AML-193 (cell line): ENCODE measurements at regions not wholly inside any gene's neighbourhood (a gene's known extent, or its start where the extent isn't known, plus 50 kb on each side); places are given as distances from the start of the nearest gene placed in this dataset.

Source experiments
- DNase-seq, 2 experiments: peaks; one replicate each; lab custom pipeline; 2025; lab: John Stamatoyannopoulos, UW

- no peak for DNase-seq
Measured at GRCh38 chr9:23162789-23163188, 663.3 kb downstream of the ELAVL2 start.

DNA sequence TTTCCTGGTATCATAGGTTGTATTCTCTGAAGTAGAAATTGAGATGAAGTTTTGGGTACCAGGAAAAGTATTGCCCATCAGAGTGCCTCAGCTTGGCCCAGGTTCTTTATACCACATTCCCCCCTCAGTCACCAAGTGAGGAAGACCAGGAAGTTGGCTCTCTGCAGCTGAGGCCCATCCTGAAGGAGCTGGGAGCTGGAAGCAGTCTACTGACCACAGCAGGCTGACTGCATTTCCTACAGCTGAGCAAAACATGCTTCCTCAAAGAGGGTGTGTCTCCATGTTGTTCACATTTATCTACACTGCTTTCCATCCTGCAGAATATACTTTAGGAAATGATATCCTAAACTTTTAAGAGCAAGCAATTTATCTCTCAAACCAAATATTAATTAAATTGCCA lies 654.6 kb downstream of the ELAVL2 start:
- DNase-seq, result no peak

- no peak for DNase-seq
Measured at GRCh38 chr9:23172206-23172605, 653.8 kb downstream of the ELAVL2 start.

- DNase-seq, result no peak
Measured at GRCh38 chr9:23172979-23173637, 652.9 kb downstream of the ELAVL2 start.

- DNase-seq, result no peak
Measured at GRCh38 chr9:23194281-23194680, 631.8 kb downstream of the ELAVL2 start.

- DNase-seq, result no peak
Measured at GRCh38 chr9:23215688-23216087, 610.4 kb downstream of the ELAVL2 start.

DNA sequence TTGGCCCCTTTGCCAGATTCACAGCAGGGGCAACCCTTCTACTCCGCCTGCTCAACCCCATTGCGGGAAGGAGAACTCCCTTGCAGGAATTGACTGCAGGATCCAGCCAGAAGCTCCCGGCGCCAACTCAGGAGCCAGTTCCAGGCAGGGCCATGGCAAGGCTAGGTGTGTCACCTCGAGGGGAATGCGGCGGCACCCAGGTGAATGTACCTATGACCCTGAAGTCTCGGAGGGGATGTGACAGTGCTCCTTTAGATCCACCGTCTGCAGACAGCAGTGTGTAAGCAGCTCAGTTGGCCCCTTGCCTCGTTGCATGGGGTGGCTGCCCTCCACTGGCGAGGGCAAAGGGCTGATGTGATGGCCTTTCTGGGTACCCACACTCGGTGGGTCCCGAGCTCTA lies 606.6 kb downstream of the ELAVL2 start:
- DNase-seq, result no peak

GRCh38 chr9:23220171-23220570 lies 605.9 kb downstream of the ELAVL2 start:
- DNase-seq, result no peak

GRCh38 chr9:23220957-23221356 lies 605.1 kb downstream of the ELAVL2 start:
- no peak for DNase-seq

DNA sequence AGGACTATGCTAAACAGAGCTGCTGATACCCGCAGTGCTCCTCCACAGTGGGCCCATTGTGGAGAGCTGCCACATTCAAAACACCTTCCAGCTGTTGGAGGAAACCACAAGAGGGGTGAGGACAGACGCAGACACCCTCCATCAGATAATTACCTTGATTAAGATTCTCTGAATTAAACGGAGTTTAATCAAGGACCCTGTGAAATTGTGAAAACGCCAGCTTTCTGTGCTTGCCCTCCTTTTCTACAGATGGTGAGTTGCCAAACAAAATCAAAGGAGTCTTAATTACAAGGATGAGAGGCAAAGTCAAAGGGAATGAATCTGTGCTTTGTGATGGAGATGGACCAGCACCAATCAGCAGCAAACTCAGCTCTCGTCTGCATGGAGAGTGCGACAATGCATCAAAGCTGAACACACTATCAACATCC lies 596.1 kb downstream of the ELAVL2 start:
- DNase-seq, result no peak

DNA sequence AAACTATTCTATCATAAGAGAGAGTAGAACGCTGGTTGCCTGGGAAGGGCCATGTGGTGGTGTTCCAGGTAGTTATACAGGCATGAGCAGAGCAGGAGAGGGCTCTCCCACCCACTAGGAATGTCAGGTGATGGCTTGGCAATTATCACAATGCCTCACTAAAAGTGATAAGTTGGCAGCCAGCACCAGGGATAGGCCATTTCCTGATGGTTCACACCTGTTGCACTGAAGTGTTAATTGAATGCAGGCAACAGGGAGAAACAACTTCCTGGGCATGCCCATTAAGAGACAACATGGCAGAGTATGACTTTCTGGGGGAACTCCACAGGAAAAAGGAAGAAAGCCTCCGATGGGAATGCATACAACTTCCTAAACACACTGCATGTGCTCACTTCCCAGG lies 593.2 kb downstream of the ELAVL2 start:
- no peak for DNase-seq

DNA sequence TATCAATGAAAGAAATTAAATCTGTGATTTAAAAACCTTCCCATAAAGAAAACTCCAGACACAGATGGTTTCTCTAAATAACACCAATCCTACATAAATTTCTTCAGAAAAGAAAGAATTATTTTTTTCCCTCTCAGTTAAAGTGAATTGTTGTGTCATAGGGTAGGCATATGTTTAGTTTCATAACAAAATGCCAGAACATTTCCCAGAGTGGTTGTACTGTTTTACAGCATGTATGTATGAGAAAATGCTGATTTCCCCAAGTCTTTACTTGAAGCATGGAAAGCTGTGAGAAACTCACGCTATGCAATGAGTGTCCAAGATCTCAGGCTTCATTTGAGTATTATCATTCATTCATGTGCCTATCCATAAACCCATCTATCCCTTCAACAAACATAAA lies 582.5 kb downstream of the ELAVL2 start:
- DNase-seq, result no peak

DNA sequence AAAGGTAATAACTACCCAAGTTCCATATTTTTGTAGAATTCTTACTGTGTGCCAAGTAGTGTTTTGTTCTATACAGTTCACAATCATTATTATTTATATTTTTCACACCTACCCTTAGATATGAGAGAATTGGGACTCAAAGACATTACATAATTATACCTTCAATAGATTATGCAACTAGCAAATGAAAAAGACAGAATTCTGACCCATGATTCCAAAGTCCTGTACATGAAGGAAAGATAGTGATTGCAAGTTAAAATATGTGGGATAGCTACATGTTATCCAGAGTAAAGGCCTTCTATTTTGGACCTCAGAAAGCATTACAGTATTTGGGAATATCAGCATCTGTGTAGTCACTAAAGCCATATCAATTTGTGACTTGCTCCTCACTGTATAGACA lies 581.0 kb downstream of the ELAVL2 start:
- DNase-seq, result no peak

DNA sequence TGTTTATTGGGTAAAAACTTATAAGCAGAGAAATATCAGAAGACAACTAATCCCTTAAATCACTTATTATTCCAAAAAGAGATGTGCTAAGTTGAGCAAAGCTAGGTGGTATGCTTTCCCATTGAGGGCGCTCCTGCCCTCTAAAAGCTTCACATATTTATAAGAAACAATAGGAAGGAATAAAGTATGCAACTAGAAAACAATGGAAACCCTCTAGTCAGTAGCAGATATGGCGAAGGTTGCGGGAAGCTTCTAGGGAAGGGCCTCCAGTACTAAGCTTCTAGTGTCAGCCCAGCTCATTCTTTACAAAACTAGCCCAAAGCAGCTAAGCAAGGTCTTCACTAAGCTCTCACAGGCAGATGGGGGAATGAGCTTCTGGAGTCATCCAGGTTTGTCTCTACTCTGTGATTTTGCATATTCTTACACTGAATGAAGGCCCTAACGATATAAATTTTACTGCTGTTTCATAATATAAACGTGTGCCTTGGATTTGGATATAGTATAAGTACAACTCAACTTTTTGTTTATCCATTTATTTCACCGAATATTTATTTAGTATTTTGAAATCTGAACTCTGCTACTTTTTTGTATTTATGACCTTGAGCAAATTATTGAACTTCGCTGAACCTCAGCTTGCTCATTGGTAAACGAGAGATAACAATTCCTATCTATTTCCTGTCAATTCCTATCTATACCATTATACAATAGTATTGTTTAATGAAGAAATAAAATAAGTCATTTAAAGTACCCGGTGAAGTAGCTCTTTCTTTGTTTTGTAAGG lies 571.4 kb downstream of the ELAVL2 start:
- no peak for DNase-seq

DNA sequence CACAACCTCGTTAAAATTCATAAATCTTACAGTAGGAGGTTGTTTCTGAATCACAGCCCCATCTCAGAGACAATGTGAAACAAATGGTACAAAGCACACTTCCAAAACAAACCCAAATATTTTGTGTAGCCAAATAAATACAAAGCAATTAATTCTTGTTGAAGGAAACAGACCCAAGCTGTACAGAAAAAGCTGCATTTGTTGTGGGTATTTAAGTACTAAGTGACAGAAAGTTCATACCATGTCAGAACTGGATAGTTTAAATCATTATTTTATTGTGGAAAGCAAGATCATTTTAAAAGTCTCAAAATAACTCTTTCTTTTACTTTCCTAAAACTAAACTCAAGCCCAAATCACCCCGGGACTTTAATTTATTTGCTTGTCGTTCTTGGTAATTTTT lies 570.7 kb downstream of the ELAVL2 start:
- no peak for DNase-seq

DNA sequence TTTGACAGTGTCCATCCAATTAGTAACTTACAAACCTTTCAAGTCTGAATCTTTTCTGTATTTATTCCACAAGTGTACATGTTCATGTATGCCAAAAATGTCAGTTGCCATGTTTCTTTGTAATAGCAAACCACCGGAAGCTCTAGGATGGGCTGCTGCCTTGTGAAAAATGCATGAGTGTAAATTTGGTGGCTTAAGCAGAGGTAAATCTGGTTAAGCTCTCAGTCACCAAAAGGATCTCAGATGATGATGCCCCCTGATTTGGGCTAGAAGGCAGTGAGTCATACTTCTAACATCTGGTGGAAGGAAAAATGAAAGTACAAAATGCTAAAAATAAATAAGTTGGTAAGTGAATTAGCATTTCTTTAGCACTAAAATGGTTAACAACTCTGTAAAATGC lies 567.5 kb downstream of the ELAVL2 start:
- no peak for DNase-seq

DNA sequence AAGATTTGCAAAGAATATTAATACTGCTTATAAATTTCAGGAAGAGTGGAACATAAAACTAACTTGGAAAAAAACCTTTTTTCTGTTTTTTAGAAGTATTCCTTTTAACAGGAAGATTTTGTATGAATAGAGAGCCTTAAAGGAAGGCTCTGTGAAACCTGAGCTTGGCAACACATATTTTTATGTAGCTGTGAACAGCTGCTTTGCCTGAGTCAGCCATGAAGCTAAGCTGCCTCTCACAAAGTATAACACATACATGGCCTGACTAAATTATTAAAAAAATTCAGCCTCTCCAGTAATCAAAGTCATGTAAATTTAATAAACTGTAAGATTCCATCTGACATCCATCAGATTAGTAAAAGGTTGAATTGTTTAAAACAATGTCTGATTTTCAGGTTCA lies 547.5 kb downstream of the ELAVL2 start:
- DNase-seq, result no peak

- no peak for DNase-seq
Measured at GRCh38 chr9:23287390-23287789, 538.6 kb downstream of the ELAVL2 start.

GRCh38 chr9:23288545-23288944 lies 537.5 kb downstream of the ELAVL2 start:
- DNase-seq, result no peak

DNA sequence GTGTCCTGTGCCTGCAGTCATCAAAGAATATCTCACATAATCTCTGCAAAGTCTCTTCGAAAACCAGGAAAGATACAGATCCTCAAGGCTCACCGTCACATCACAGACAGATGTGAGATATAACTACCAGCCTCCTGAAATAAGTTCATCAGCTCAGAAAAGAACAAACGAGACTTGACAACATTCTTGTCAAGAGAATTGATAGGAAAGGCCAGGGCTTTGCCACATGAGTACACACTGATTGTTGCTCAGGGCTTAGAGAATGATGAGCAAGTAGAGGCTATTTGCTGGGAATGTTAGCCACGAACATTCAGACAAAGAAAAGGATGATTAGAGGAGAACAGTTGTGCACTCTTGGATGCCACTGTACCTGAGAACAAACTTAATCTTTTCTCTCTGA lies 535.1 kb downstream of the ELAVL2 start:
- no peak for DNase-seq

GRCh38 chr9:23302281-23302680 lies 523.8 kb downstream of the ELAVL2 start:
- DNase-seq, result no peak

- DNase-seq, result no peak
Measured at GRCh38 chr9:23306731-23307130, 519.3 kb downstream of the ELAVL2 start.

GRCh38 chr9:23307731-23308513 lies 518.1 kb downstream of the ELAVL2 start:
- no peak for DNase-seq
